MM.1S (cell line): ENCODE measurements at regions not wholly inside any gene's neighbourhood (a gene's known extent, or its start where the extent isn't known, plus 50 kb on each side); places are given as distances from the start of the nearest gene placed in this dataset.

ENCODE experiments used
- DNase-seq: peaks from one replicate; pipeline ENCODE4 v3.0.0-alpha.2; 2015
- H2AFZ ChIP-seq: fragments of 300-600 bp; sonication (generic); 2 replicates; pipeline ENCODE4 v1.6.0; 2016; ENCODE audit warnings: antibody characterized with exemption, low read length
- H3F3A ChIP-seq: fragments of 300-600 bp; sonication (generic); 2 replicates; pipeline ENCODE4 v1.6.1; 2016; ENCODE audit warnings: mild to moderate bottlenecking, antibody characterized with exemption, low read length, moderate library complexity, mixed read lengths; ENCODE audit not compliant: insufficient read depth
- H3K27ac ChIP-seq: fragments of 300-600 bp; sonication (generic); 2 replicates; pipeline ENCODE4 v1.5.1; 2016; ENCODE audit warnings: mild to moderate bottlenecking, low read length
- H3K27me3 ChIP-seq: fragments of 300-600 bp; sonication (generic); replicated peaks from 2 replicates; pipeline ENCODE4 v1.6.0; 2016; ENCODE audit warnings: low read length; ENCODE audit not compliant: insufficient read depth
- H3K36me3 ChIP-seq: fragments of 300-600 bp; sonication (generic); replicated peaks from 2 replicates; pipeline ENCODE4 v1.6.1; 2016; ENCODE audit warnings: mild to moderate bottlenecking, low read length, mixed read lengths; ENCODE audit not compliant: insufficient read depth
- H3K4me1 ChIP-seq: fragments of 300-600 bp; sonication (generic); 2 replicates; pipeline ENCODE4 v1.6.1; 2016; ENCODE audit warnings: low read length, mixed read lengths
- H3K4me2 ChIP-seq: fragments of 300-600 bp; sonication (generic); 2 replicates; pipeline ENCODE4 v1.6.0; 2016; ENCODE audit warnings: low read depth, low read length
- H3K4me3 ChIP-seq: fragments of 300-600 bp; sonication (generic); 2 replicates; pipeline ENCODE4 v1.5.1; 2016; ENCODE audit warnings: low read length, mixed read lengths
- H3K79me2 ChIP-seq: fragments of 300-600 bp; sonication (generic); 2 replicates; pipeline ENCODE4 v1.6.1; 2016; ENCODE audit warnings: mixed run types, low read length, mixed read lengths
- H3K9ac ChIP-seq: fragments of 300-600 bp; sonication (generic); 2 replicates; pipeline ENCODE4 v1.6.1; 2016; ENCODE audit warnings: low read length, mixed read lengths
- H3K9me2 ChIP-seq: fragments of 300-600 bp; sonication (generic); replicated peaks from 2 replicates; pipeline ENCODE4 v1.6.1; 2016; ENCODE audit warnings: mild to moderate bottlenecking, low read length, mixed read lengths; ENCODE audit not compliant: insufficient read depth
- H3K9me3 ChIP-seq: fragments of 300-600 bp; sonication (generic); replicated peaks from 2 replicates; pipeline ENCODE4 v1.6.1; 2016; ENCODE audit warnings: mild to moderate bottlenecking, low read length, mixed read lengths; ENCODE audit not compliant: insufficient read depth
- H4K20me1 ChIP-seq: fragments of 300-600 bp; sonication (generic); 2 replicates; pipeline ENCODE4 v1.6.1; 2016; ENCODE audit warnings: mild to moderate bottlenecking, low read length, moderate library complexity, mixed read lengths; ENCODE audit not compliant: insufficient read depth
- EZH2 ChIP-seq: fragments of 300-600 bp; sonication (generic); optimal IDR thresholded peaks from 2 replicates; pipeline ENCODE3; 2017; ENCODE audit warnings: low read depth, mild to moderate bottlenecking, antibody characterized with exemption, low read length, mixed read lengths
- EZH2phosphoT487 ChIP-seq: fragments of 300-600 bp; sonication (generic); IDR thresholded peaks from 2 replicates; pipeline ENCODE4 v1.6.1; 2018; ENCODE audit warnings: antibody characterized with exemption, low read length
- TF ChIP-seq, protein P1 (sequence below): fragments of 300-600 bp; sonication (generic); IDR thresholded peaks from 2 replicates; pipeline ENCODE4 v1.5.1; 2016; ENCODE audit warnings: antibody characterized with exemption, low read length, mixed read lengths

DNA sequence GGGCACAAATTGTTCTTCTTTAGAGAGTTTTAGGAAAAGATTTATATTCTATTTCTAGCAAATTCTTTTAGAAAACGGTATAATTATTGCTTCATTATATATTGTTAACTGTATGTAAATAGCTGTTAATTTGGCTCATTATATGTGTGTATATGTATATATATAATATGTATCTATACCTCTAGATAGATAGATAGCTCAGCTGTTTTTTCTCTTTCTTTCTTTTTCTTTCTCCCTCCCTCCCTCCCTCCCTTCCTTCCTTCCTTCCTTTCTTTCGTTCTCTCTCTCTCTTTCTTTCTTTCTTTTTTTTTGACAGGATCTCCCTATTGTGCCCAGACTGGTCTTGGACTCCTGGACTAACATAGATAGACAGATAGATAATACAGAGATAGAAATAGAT, 1538.8 kb downstream of the PCDH7 start:
- Histone ChIP-seq H3K9ac (no peak overlapping the region), H3K9me2 (no peaks in the 10 kb centered on the region), H3K4me1 (no peaks in the 10 kb centered on the region), H3F3A (no peaks in the 10 kb centered on the region), H2AFZ (no peak overlapping the region), H3K27me3 (no peaks in the 10 kb centered on the region), H3K9me3 (no peaks in the 10 kb centered on the region), H4K20me1 (no peaks in the 10 kb centered on the region), H3K79me2 (no peaks in the 10 kb centered on the region), H3K4me2 (no peak overlapping the region), H3K36me3 (no peaks in the 10 kb centered on the region), H3K4me3 (no peak overlapping the region), H3K27ac (no peak overlapping the region)
- no peak for DNase-seq
- TF ChIP-seq EZH2phosphoT487 = no peak
- TF ChIP-seq, protein P1, sequence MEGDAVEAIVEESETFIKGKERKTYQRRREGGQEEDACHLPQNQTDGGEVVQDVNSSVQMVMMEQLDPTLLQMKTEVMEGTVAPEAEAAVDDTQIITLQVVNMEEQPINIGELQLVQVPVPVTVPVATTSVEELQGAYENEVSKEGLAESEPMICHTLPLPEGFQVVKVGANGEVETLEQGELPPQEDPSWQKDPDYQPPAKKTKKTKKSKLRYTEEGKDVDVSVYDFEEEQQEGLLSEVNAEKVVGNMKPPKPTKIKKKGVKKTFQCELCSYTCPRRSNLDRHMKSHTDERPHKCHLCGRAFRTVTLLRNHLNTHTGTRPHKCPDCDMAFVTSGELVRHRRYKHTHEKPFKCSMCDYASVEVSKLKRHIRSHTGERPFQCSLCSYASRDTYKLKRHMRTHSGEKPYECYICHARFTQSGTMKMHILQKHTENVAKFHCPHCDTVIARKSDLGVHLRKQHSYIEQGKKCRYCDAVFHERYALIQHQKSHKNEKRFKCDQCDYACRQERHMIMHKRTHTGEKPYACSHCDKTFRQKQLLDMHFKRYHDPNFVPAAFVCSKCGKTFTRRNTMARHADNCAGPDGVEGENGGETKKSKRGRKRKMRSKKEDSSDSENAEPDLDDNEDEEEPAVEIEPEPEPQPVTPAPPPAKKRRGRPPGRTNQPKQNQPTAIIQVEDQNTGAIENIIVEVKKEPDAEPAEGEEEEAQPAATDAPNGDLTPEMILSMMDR = no peak
- TF ChIP-seq EZH2 = no peak

DNA sequence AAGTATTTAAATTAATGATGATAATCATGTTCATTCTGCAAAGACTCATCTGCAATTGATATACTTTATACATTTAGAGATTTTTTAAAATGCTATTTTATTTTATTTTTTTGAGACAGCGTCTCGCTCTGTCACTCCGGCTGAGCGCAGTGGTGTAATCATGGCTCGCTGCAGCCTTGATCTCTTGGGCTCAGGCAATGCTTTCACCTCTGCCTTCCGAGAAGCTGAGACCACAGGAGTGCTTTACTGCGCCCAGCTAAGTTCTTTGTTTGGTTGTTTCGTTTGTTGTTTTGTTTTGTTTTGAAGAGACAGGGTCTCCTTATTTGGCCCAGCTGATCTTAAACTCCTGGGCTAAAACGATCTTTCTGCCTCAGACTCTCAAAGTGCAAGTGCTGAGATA, 1541.0 kb downstream of the PCDH7 start:
- Histone ChIP-seq H3K79me2 (no peaks in the 10 kb centered on the region), H4K20me1 (no peaks in the 10 kb centered on the region), H3K9ac (no peak overlapping the region), H3F3A (no peaks in the 10 kb centered on the region), H3K27me3 (no peaks in the 10 kb centered on the region), H3K4me1 (no peaks in the 10 kb centered on the region), H3K36me3 (no peaks in the 10 kb centered on the region), H3K9me2 (no peaks in the 10 kb centered on the region), H2AFZ (no peak overlapping the region), H3K4me2 (no peak overlapping the region), H3K4me3 (no peak overlapping the region), H3K27ac (no peak overlapping the region), H3K9me3 (no peaks in the 10 kb centered on the region)
- TF ChIP-seq EZH2 (no peak), EZH2phosphoT487 (no peak)
- TF ChIP-seq, protein P1 = no peak
- no peak for DNase-seq

DNA sequence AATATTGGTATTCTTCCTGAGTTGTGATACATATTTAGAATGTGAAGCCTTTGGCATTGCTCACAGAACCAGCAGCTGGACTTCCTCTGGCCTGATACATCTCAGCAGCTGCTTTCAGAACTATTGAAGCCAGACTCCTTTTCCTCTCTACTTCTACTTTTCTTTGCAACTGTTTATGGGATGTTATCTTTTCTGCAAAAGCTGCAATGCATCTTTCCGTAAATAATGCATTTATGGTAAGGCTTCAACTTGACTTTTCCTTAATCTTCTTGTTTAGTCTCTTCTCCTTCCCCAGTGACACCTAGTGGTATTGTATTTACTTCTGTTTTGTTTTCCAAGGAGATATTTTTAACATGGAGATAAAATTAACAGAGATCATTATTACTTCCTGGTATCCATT, 1548.7 kb downstream of the PCDH7 start:
- H3K9me2 ChIP-seq = no peaks in the 10 kb centered on the region
- no peaks in the 10 kb centered on the region for H4K20me1 ChIP-seq
- TF ChIP-seq, protein P1 = no peak
- no peak for TF ChIP-seq EZH2phosphoT487
- TF ChIP-seq EZH2 = no peak
- H3K4me3 ChIP-seq = no peak overlapping the region
- no peaks in the 10 kb centered on the region for H3K79me2 ChIP-seq
- no peak overlapping the region for H2AFZ ChIP-seq
- no peak overlapping the region for H3K27ac ChIP-seq
- no peaks in the 10 kb centered on the region for H3K4me1 ChIP-seq
- no peaks in the 10 kb centered on the region for H3K9me3 ChIP-seq
- no peaks in the 10 kb centered on the region for H3K27me3 ChIP-seq
- H3F3A ChIP-seq = no peaks in the 10 kb centered on the region
- no peaks in the 10 kb centered on the region for H3K36me3 ChIP-seq
- H3K4me2 ChIP-seq = no peak overlapping the region
- H3K9ac ChIP-seq = no peak overlapping the region
- DNase-seq = no peak

DNA sequence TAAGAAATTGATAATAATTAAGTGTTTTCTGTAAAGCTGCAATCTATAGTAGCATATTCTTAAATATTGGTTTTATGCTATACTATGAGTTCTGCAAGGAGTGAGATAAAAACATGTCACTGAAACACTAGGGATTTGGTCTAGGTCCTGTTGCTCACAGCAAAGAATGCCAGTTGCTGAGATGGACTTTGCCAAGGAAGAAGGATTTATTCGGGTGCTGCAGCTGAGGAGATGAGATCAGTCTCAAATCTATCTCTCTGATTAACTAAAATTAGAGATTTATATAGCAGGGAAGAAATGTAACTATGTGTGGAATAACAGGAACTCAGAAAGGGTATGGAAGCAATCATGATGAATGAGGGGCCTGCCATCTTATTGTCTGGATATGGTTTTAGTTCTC, 1569.9 kb downstream of the PCDH7 start:
- Histone ChIP-seq H3K4me2 (no peak overlapping the region), H3K36me3 (no peaks in the 10 kb centered on the region), H3K4me1 (no peaks in the 10 kb centered on the region), H4K20me1 (no peaks in the 10 kb centered on the region), H3K4me3 (no peak overlapping the region), H3K79me2 (no peaks in the 10 kb centered on the region), H3K9me3 (no peaks in the 10 kb centered on the region), H3K9ac (no peak overlapping the region), H3K27ac (no peak overlapping the region), H3F3A (no peaks in the 10 kb centered on the region), H2AFZ (no peak overlapping the region), H3K27me3 (no peaks in the 10 kb centered on the region), H3K9me2 (no peaks in the 10 kb centered on the region)
- TF ChIP-seq, protein P1 = no peak
- TF ChIP-seq EZH2 = no peak
- TF ChIP-seq EZH2phosphoT487 = no peak
- no peak for DNase-seq
